ENCODE measurements at regions not wholly inside any gene's neighbourhood (a gene's known extent, or its start where the extent isn't known, plus 50 kb on each side); places are given as distances from the start of the nearest gene placed in this dataset.
"Not testable (repeated sequence)": the region's sequence is repeated elsewhere in the genome, so short reads cannot be mapped to it uniquely, and the experiment has no call there.

DNA sequence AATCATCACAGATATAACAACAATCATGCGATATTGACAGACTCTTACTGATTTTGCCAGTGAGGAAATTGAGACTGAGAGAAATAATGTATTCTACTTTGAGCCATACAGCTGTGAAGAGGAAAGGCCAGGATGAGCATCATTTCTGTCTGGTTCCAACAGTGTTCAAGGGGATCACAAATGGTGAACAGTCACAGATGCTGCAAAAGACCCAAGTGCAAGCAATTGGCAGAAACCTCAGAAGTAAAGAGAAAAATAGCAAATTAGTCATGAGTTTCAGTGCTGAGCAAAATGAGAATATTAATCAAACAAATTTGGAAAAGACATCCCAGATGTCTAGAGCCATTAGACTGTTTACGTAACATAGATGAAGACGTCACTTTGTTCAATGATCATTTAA lies 114.1 kb downstream of the RAB38 start:
- Mint-ChIP-seq H3K4me3 (no peak overlapping the region), H3K36me3 (no peaks in the 10 kb centered on the region), H3K27ac (no peak overlapping the region), H3K4me1 (ENCODE audit: unreplicated experiment) (peaks cover 3% of the 10 kb centered on the region), H3K27me3 (no peaks in the 10 kb centered on the region), H3K9me3 (no peaks in the 10 kb centered on the region)
- TF ChIP-seq, protein P1, sequence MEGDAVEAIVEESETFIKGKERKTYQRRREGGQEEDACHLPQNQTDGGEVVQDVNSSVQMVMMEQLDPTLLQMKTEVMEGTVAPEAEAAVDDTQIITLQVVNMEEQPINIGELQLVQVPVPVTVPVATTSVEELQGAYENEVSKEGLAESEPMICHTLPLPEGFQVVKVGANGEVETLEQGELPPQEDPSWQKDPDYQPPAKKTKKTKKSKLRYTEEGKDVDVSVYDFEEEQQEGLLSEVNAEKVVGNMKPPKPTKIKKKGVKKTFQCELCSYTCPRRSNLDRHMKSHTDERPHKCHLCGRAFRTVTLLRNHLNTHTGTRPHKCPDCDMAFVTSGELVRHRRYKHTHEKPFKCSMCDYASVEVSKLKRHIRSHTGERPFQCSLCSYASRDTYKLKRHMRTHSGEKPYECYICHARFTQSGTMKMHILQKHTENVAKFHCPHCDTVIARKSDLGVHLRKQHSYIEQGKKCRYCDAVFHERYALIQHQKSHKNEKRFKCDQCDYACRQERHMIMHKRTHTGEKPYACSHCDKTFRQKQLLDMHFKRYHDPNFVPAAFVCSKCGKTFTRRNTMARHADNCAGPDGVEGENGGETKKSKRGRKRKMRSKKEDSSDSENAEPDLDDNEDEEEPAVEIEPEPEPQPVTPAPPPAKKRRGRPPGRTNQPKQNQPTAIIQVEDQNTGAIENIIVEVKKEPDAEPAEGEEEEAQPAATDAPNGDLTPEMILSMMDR (conservative IDR thresholded peaks at IDR 0.05): no peak
- DNase-seq (ENCODE audit: extremely low spot score, unreplicated experiment): no peak

DNA sequence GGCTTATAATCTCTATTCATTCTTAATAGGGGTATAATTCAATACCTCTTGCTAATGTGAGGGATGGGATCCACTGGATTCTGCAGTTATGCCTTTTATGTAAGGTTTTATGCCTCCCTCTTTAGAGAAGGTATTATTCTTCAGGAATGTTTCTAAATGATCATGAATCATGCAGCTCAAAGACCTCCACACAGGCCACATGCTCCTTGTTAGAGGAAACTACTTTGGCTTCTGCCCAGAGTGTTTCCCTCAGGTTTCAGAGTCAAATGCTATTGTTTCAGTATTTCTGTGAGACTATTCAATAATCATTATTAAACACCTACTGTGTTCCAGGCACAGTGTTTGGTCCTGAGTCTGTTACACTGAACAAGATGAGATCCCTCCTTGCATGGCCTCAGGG lies 115.9 kb downstream of the RAB38 start:
- no peak for DNase-seq (ENCODE audit: extremely low spot score, unreplicated experiment)
- H3K36me3 Mint-ChIP-seq: no peaks in the 10 kb centered on the region
- H3K27ac Mint-ChIP-seq: no peak overlapping the region
- H3K9me3 Mint-ChIP-seq: no peaks in the 10 kb centered on the region
- no peaks in the 10 kb centered on the region for H3K4me1 Mint-ChIP-seq (ENCODE audit: unreplicated experiment)
- no peak overlapping the region for H3K4me3 Mint-ChIP-seq
- TF ChIP-seq, protein P1 (conservative IDR thresholded peaks at IDR 0.05): no peak
- no peaks in the 10 kb centered on the region for H3K27me3 Mint-ChIP-seq

DNA sequence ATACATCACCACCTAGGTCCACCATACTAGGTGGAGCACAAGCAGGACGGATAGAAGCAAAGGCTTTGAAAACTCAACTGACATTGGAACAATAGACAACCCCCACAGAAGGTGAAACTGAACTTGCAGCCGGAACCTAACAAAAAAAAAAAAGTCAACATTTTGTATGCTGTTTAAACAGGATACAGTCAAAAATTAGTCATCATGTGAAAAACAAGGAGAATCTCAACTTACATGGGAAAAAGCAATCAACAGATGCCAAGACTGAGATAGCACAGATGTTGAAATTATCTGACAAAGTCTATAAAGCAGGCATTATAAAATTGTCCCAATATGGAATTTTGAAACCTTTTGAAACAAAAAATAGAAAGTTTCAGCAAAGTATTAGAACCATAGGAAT lies 123.8 kb downstream of the RAB38 start:
- Mint-ChIP-seq H3K27ac (no peak overlapping the region), H3K36me3 (no peaks in the 10 kb centered on the region), H3K9me3 (no peaks in the 10 kb centered on the region), H3K4me3 (no peak overlapping the region), H3K27me3 (no peaks in the 10 kb centered on the region), H3K4me1 (ENCODE audit: unreplicated experiment) (peaks cover 4% of the 10 kb centered on the region)
- TF ChIP-seq, protein P1 (conservative IDR thresholded peaks at IDR 0.05): no peak
- DNase-seq (ENCODE audit: extremely low spot score, unreplicated experiment): no peak

DNA sequence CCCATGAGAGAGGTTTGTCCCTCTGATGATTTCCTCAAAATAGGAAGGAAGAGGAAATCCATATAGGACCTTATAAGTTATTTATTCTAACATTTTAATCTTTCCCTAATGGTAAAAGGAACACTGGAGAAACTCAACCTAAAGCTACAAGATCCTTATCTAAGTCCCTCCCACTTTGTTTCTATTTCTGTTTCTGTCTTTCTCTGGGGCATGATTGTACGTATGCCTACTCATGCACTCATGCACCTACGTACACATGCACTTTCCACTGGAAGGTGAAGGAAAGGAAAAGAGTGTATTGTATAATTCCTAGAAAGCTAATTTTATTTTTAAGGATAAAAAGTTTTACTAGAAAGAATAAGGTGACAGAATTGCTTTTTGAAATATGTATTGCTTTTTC lies 125.0 kb downstream of the RAB38 start:
- Mint-ChIP-seq H3K4me3 (no peak overlapping the region), H3K4me1 (ENCODE audit: unreplicated experiment) (peaks cover 4% of the 10 kb centered on the region), H3K27ac (no peak overlapping the region), H3K9me3 (no peaks in the 10 kb centered on the region), H3K27me3 (no peaks in the 10 kb centered on the region), H3K36me3 (no peaks in the 10 kb centered on the region)
- TF ChIP-seq, protein P1 (conservative IDR thresholded peaks at IDR 0.05): no peak
- DNase-seq (ENCODE audit: extremely low spot score, unreplicated experiment): no peak

DNA sequence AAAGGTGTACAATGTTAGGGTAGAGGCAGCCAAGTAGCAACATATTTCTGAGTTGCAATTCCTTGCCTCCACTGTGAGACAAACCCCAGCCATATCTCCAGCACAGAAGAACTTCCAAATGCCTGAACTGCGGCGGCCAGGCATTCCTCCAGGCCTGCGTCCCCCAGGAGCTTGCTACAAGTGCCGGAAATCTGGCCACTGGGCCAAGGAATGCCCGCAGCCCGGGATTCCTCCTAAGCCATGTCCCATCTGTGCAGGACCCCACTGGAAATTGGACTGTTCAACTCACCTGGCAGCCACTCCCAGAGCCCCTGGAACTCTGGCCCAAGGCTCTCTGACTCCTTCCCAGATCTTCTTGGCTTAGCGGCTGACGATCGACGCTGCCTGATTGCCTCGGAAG lies 130.0 kb downstream of the RAB38 start:
- not testable (repeated sequence) for H3K36me3 Mint-ChIP-seq; DNase-seq (ENCODE audit: extremely low spot score, unreplicated experiment); H3K27ac Mint-ChIP-seq; H3K4me1 Mint-ChIP-seq (ENCODE audit: unreplicated experiment); H3K4me3 Mint-ChIP-seq; H3K9me3 Mint-ChIP-seq
- H3K27me3 Mint-ChIP-seq: peaks cover 13% of the 10 kb centered on the region

DNA sequence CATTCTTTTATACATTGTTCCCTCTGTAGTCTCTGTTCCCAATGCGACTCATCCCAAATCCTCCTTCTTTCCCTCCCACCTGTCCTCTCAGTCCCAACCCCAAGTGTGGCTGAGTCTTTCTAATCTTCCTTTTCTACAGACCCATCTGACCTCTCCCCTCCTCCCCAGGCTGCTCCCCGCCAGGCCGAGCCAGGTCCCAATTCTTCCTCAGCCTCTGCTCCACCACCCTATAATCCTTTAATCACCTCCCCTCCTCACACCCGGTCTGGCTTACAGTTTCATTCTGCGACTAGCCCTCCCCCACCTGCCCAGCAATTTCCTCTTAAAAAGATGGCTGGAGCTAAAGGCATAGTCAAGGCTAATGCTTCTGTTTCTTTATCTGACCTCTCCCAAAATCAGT lies 130.6 kb downstream of the RAB38 start:
- not testable (repeated sequence) for H3K36me3 Mint-ChIP-seq; H3K27ac Mint-ChIP-seq; DNase-seq (ENCODE audit: extremely low spot score, unreplicated experiment); H3K4me3 Mint-ChIP-seq; H3K4me1 Mint-ChIP-seq (ENCODE audit: unreplicated experiment); H3K9me3 Mint-ChIP-seq
- H3K27me3 Mint-ChIP-seq: peaks cover 13% of the 10 kb centered on the region

DNA sequence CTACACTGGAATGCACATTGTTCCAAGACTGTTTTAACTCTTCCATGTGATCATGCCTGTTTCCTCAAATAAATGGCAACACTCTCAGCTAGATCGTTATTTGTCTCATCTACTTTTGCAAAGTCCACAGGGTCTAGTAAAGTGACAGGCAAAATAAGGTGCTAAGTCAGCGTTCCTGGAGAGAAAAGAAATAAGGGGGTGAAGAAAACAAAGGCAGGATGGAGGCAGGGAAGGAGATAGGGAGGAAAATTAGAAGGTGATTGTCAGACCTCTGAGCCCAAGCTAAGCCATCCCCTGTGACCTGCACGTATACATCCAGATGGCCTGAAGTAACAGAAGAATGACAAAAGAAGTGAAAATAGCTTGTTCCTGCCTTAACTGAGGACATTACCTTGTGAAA lies 132.1 kb downstream of the RAB38 start:
- Mint-ChIP-seq H3K9me3 (no peaks in the 10 kb centered on the region), H3K36me3 (no peaks in the 10 kb centered on the region), H3K4me3 (no peak overlapping the region), H3K27ac (no peak overlapping the region), H3K27me3 (peaks cover 13% of the 10 kb centered on the region), H3K4me1 (ENCODE audit: unreplicated experiment) (peaks cover 5% of the 10 kb centered on the region)
- TF ChIP-seq, protein P1 (conservative IDR thresholded peaks at IDR 0.05): no peak
- DNase-seq (ENCODE audit: extremely low spot score, unreplicated experiment): no peak
